Neural progenitor cell (in vitro differentiated cells): ENCODE measurements at regions not wholly inside any gene's neighbourhood (a gene's known extent, or its start where the extent isn't known, plus 50 kb on each side); places are given as distances from the start of the nearest gene placed in this dataset.
A peak's percentile ranks its signal among the peaks of the same experiment; 100 is the strongest.

ENCODE experiments used
- DNase-seq: peaks from one replicate; pipeline ENCODE4 v3.0.0-alpha.2; 2016; ENCODE audit warnings: low spot score
- H2AFZ ChIP-seq: fragments of 200-600 bp; sonication (generic); replicated peaks from 2 replicates; pipeline ENCODE4 v1.6.1; 2016; ENCODE audit warnings: antibody characterized with exemption
- H3F3A ChIP-seq: fragments of 200-600 bp; sonication (generic); 2 replicates; pipeline ENCODE4 v1.6.1; 2016; ENCODE audit warnings: antibody characterized with exemption, low read depth
- H3K27ac ChIP-seq: fragments of 200-600 bp; sonication (generic); 2 replicates; pipeline ENCODE4 v1.5.1; 2016; ENCODE audit warnings: mild to moderate bottlenecking
- H3K27me3 ChIP-seq: fragments of 200-600 bp; sonication (generic); 2 replicates; pipeline ENCODE4 v1.6.1; 2016; ENCODE audit warnings: mild to moderate bottlenecking, moderate library complexity
- H3K36me3 ChIP-seq: fragments of 200-600 bp; sonication (generic); 2 replicates; pipeline ENCODE4 v1.5.1; 2016
- H3K4me1 ChIP-seq: fragments of 200-600 bp; sonication (generic); 2 replicates; pipeline ENCODE4 v1.6.1; 2016; ENCODE audit warnings: mixed run types
- H3K4me2 ChIP-seq: fragments of 200-600 bp; sonication (generic); 2 replicates; pipeline ENCODE4 v1.6.1; 2016
- H3K4me3 ChIP-seq: fragments of 200-600 bp; sonication (generic); 2 replicates; pipeline ENCODE4 v1.5.1; 2016
- H3K79me2 ChIP-seq: fragments of 200-600 bp; sonication (generic); 2 replicates; pipeline ENCODE4 v1.6.1; 2016; ENCODE audit warnings: low read depth
- H3K9ac ChIP-seq: fragments of 200-600 bp; sonication (generic); 2 replicates; pipeline ENCODE4 v1.6.1; 2016
- H3K9me3 ChIP-seq: fragments of 200-600 bp; sonication (generic); 2 replicates; pipeline ENCODE4 v1.5.1; 2016; ENCODE audit warnings: low read depth
- H4K20me1 ChIP-seq: fragments of 200-600 bp; sonication (generic); 2 replicates; pipeline ENCODE4 v1.6.1; 2016; ENCODE audit warnings: low read depth
- H3K27ac Mint-ChIP-seq: 3 replicates; pipeline ENCODE4 v1.8.0; 2021; ENCODE audit warnings: mixed read lengths
- H3K27me3 Mint-ChIP-seq: 2 replicates; pipeline ENCODE4 v1.8.0; 2022; ENCODE audit warnings: low read depth, mild to moderate bottlenecking, inconsistent platforms, moderate library complexity, mixed read lengths; ENCODE audit not compliant: insufficient read depth
- H3K36me3 Mint-ChIP-seq: 3 replicates; pipeline ENCODE4 v1.8.0; 2021; ENCODE audit warnings: mixed read lengths
- H3K4me1 Mint-ChIP-seq: 3 replicates; pipeline ENCODE4 v1.8.0; 2021; ENCODE audit warnings: mixed read lengths
- H3K4me3 Mint-ChIP-seq: 3 replicates; pipeline ENCODE4 v1.8.0; 2021; ENCODE audit warnings: mild to moderate bottlenecking, moderate library complexity, mixed read lengths
- H3K9me3 Mint-ChIP-seq: 3 replicates; pipeline ENCODE4 v1.8.0; 2020; ENCODE audit warnings: mixed read lengths
- EZH2 ChIP-seq: fragments of 200-600 bp; sonication (generic); IDR thresholded peaks from 2 replicates; pipeline ENCODE4 v1.6.1; 2017; ENCODE audit warnings: antibody characterized with exemption, mild to moderate bottlenecking, moderate library complexity
- EZH2phosphoT487 ChIP-seq: fragments of 200-600 bp; sonication (generic); IDR thresholded peaks from 2 replicates; pipeline ENCODE4 v1.6.1; 2017; ENCODE audit warnings: antibody characterized with exemption
- TF ChIP-seq, protein P1 (sequence below): fragments of 200-600 bp; sonication (generic); IDR thresholded peaks from 2 replicates; pipeline ENCODE4 v1.5.1; 2017; ENCODE audit warnings: antibody characterized with exemption, mild to moderate bottlenecking

DNA sequence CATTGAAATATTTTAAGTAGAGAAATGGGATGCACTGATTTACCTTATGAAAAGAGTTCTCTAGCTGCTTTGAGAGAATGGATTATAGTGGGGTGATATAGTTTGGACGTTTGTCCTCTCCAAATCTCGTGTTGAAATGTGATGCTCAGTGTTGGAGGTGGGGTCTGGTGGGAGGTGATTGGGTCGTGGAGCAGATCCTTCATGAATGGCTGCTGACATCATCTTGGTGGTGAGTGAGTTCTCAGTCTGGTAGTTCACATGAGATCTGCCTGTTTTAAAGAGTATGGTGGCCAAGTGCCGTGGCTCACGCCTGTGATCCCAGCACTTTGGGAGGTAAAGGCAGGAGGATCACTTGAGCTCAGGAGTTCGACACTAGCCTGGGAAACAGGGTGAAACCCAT, 58.7 kb upstream of the SH3RF3 start:
- no peak for DNase-seq

DNA sequence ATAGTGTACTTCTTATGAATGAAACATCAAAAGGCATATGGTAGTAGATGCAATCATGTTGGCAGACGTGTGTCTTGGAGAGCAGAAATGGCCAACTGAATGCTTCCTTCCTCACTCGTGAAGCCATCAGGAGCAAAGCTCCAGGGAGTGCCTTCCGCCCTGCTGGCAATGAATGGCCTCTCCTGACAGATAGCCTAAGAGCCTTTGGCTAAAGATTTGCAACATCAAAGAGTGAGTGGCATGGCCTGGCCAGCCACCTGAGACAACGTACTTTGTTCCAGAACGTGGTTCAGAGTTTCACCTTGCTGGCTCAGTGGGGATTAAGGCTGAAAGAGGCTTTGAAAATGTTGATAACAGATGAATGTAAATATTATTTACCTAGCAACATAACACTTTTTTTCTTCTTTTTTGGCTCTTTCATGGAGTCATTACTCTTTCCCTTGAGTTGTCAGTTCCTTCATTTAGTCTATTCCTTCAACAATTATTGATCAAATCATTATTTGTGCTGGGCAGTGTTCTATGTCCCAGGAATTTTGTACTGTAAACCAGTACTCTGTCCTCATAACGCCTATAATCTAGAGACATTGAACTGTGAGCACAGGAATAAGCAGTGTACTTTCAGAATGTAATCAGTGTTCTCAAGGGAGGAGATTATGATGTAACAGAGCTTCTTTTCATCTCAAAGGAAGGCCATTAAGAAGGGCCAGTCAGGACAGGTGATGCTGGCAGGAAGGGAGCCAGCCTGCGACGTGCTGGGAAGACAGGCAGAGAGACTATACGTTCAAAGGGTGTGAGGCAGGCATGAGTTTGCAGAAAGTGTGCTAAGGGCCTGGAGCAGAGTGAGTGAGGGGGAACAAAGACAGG, 59.4 kb upstream of the SH3RF3 start:
- DNase-seq, result peak; percentile 45
- no peaks in the 10 kb centered on the region for H3K36me3 ChIP-seq
- H3K79me2 ChIP-seq, result no peaks in the 10 kb centered on the region
- no peaks in the 10 kb centered on the region for H3K27me3 ChIP-seq
- Mint-ChIP-seq H3K27ac (peak overlapping the region; percentile 17), H3K4me1 (peaks cover 42% of the 10 kb centered on the region), H3K36me3 (no peaks in the 10 kb centered on the region), H3K27me3 (peaks cover 14% of the 10 kb centered on the region), H3K9me3 (peaks cover 7% of the 10 kb centered on the region), H3K4me3 (no peak overlapping the region)
- no peaks in the 10 kb centered on the region for H4K20me1 ChIP-seq
- TF ChIP-seq EZH2, result no peak
- TF ChIP-seq, protein P1, sequence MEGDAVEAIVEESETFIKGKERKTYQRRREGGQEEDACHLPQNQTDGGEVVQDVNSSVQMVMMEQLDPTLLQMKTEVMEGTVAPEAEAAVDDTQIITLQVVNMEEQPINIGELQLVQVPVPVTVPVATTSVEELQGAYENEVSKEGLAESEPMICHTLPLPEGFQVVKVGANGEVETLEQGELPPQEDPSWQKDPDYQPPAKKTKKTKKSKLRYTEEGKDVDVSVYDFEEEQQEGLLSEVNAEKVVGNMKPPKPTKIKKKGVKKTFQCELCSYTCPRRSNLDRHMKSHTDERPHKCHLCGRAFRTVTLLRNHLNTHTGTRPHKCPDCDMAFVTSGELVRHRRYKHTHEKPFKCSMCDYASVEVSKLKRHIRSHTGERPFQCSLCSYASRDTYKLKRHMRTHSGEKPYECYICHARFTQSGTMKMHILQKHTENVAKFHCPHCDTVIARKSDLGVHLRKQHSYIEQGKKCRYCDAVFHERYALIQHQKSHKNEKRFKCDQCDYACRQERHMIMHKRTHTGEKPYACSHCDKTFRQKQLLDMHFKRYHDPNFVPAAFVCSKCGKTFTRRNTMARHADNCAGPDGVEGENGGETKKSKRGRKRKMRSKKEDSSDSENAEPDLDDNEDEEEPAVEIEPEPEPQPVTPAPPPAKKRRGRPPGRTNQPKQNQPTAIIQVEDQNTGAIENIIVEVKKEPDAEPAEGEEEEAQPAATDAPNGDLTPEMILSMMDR, result no peak
- TF ChIP-seq EZH2phosphoT487, result no peak
- peaks cover 28% of the 10 kb centered on the region for H3K4me1 ChIP-seq
- H3K9me3 ChIP-seq, result no peaks in the 10 kb centered on the region
- H3K4me2 ChIP-seq, result peak overlapping the region; percentile 15
- peaks cover 23% of the 10 kb centered on the region for H3F3A ChIP-seq
- H2AFZ ChIP-seq, result no peak overlapping the region
- no peak overlapping the region for H3K4me3 ChIP-seq
- no peak overlapping the region for H3K9ac ChIP-seq
- no peak overlapping the region for H3K27ac ChIP-seq

More for the DNA sequence above, 58.7 kb upstream of the SH3RF3 start:
- Histone ChIP-seq H3K36me3 (no peaks in the 10 kb centered on the region), H3F3A (peaks cover 23% of the 10 kb centered on the region), H3K4me1 (peaks cover 28% of the 10 kb centered on the region), H3K9ac (no peak overlapping the region), H3K27ac (no peak overlapping the region), H3K4me2 (no peak overlapping the region), H3K79me2 (no peaks in the 10 kb centered on the region), H2AFZ (no peak overlapping the region), H3K27me3 (no peaks in the 10 kb centered on the region), H4K20me1 (no peaks in the 10 kb centered on the region), H3K9me3 (no peaks in the 10 kb centered on the region), H3K4me3 (no peak overlapping the region)
- H3K4me3 Mint-ChIP-seq, result no peak overlapping the region
- no peaks in the 10 kb centered on the region for H3K36me3 Mint-ChIP-seq
- TF ChIP-seq, protein P1, result no peak
- no peak for TF ChIP-seq EZH2phosphoT487
- no peak for TF ChIP-seq EZH2
- peaks cover 7% of the 10 kb centered on the region for H3K9me3 Mint-ChIP-seq
- H3K27me3 Mint-ChIP-seq, result peaks cover 12% of the 10 kb centered on the region
- H3K4me1 Mint-ChIP-seq, result peaks cover 40% of the 10 kb centered on the region
- peak overlapping the region; percentile 17 for H3K27ac Mint-ChIP-seq

DNA sequence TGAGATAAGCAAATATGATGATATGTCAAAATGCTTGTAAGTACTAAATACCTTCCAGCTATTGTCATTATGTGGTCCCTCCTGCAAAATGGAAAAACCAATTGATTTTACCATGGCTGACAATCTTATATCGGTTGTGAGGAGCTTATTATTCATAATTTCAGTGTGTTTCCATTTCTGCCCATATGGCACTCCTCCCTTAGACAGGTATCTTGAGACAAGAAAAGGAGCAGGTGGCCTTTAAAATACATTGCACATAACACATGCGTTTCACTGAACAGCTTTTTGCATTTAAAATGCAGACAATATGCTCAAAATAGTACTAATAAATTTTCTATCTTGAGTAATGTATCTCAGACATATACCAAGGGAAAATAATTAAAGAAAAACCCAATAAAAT, 60.2 kb upstream of the SH3RF3 start:
- peaks cover 23% of the 10 kb centered on the region for H3F3A ChIP-seq
- H3K79me2 ChIP-seq, result no peaks in the 10 kb centered on the region
- peaks cover 28% of the 10 kb centered on the region for H3K4me1 ChIP-seq
- H3K9ac ChIP-seq, result no peak overlapping the region
- Mint-ChIP-seq H3K9me3 (peaks cover 7% of the 10 kb centered on the region), H3K36me3 (no peaks in the 10 kb centered on the region), H3K4me1 (peaks cover 43% of the 10 kb centered on the region), H3K27me3 (peaks cover 14% of the 10 kb centered on the region), H3K27ac (no peak overlapping the region), H3K4me3 (no peak overlapping the region)
- no peak for DNase-seq
- H2AFZ ChIP-seq, result no peak overlapping the region
- no peaks in the 10 kb centered on the region for H3K9me3 ChIP-seq
- H3K27me3 ChIP-seq, result no peaks in the 10 kb centered on the region
- H3K4me2 ChIP-seq, result peak overlapping the region; percentile 15
- no peak overlapping the region for H3K4me3 ChIP-seq
- TF ChIP-seq, protein P1, result no peak
- TF ChIP-seq EZH2 (no peak), EZH2phosphoT487 (no peak)
- H3K27ac ChIP-seq, result no peak overlapping the region
- H3K36me3 ChIP-seq, result no peaks in the 10 kb centered on the region
- H4K20me1 ChIP-seq, result no peaks in the 10 kb centered on the region
